Gastroesophageal sphincter (tissue), 4 donors: ENCODE measurements at regions not wholly inside any gene's neighbourhood (a gene's known extent, or its start where the extent isn't known, plus 50 kb on each side); places are given as distances from the start of the nearest gene placed in this dataset.

Experiments
- ATAC-seq: fragments of 150-250 bp; one replicate; pipeline ENCODE4 v1.9.1; 2016; ENCODE audit warnings: mild to moderate bottlenecking, moderate library complexity
- H3K27ac ChIP-seq, 4 donors: fragments of 200-600 bp; sonication (generic) in 3 of 4; 1 replicate in 3 of 4; 2 replicates in 1 of 4; pipeline ENCODE4 v1.5.1; 2016 to 2019
- H3K27me3 ChIP-seq: fragments of 200-600 bp; sonication (generic); one replicate; pipeline ENCODE4 v1.5.1; 2019
- H3K36me3 ChIP-seq, 2 donors: fragments of 200-600 bp; sonication (generic); one replicate each; pipeline ENCODE4 v1.5.1; 2019; ENCODE audit warnings: control low read depth in 1 of 2
- H3K4me1 ChIP-seq, 3 donors: fragments of 200-600 bp; sonication (generic); 1 replicate in 2 of 3; 2 replicates in 1 of 3; pipeline ENCODE4 v1.5.1; 2016 to 2019; ENCODE audit warnings: control low read depth in 2 of 3
- H3K4me3 ChIP-seq, 2 donors: fragments of 200-600 bp; sonication (generic); one replicate each; pipeline ENCODE4 v1.5.1; 2019; ENCODE audit warnings: mild to moderate bottlenecking in 1 of 2, moderate library complexity in 1 of 2
- H3K9me3 ChIP-seq, 3 donors: fragments of 200-600 bp; sonication (generic); one replicate each; pipeline ENCODE4 v1.5.1; 2017 to 2019; ENCODE audit warnings: control low read depth in 2 of 3
- CTCF ChIP-seq, 4 experiments: fragments of 200-600 bp in 2 of 4; fragments of 450-650 bp in 2 of 4; sonication (generic) in 1 of 4; IDR thresholded peaks; one replicate each; pipeline ENCODE4 v1.5.1; 2017 to 2019; ENCODE audit warnings: antibody characterized with exemption in 4 of 4, mild to moderate bottlenecking in 2 of 4, moderate library complexity in 2 of 4
- EP300 ChIP-seq: sonication (generic); formaldehyde crosslinking; IDR thresholded peaks from one replicate; pipeline ENCODE4 v1.6.1; 2017; ENCODE audit warnings: antibody characterized with exemption, mild to moderate bottlenecking
- POLR2A ChIP-seq, 2 donors: fragments of 450-650 bp; IDR thresholded peaks; one replicate each; pipeline ENCODE4 v1.6.1; 2017; ENCODE audit warnings: antibody characterized with exemption in 2 of 2, mild to moderate bottlenecking in 2 of 2, moderate library complexity in 1 of 2
- POLR2AphosphoS5 ChIP-seq: sonication (generic); formaldehyde crosslinking; IDR thresholded peaks from one replicate; pipeline ENCODE4 v1.6.1; 2017; ENCODE audit warnings: antibody characterized with exemption
- WGBS, 2 donors: methylation state at CpG; one replicate each; pipeline ENCODE4 v1.1.5; 2018; ENCODE audit warnings: low coverage in 1 of 2; 5-methylcytosine and 5-hydroxymethylcytosine counted together

DNA sequence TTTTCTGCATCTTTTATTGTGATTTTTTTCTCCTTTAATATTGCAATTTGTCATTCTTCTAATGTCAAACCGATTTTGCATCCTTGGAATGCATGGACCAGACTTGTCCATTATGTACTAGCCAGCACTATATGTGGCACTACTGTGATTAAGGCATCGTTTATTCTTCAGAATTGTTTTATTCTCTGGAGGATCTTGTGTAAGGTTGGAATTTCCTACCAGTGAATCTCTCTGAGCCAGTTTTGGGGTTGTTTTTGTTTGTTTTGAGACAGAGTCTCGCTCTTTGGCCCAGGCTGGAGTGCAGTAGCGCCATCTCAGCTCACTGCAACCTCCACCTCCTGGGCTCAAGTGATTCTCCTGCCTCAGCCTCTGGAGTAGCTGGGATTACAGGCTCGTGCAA, 58.5 kb downstream of the IGLL5 start:
- WGBS, 2 donors, result 75% methylated on average over 5 of the region's 5 CpGs; no CpG with 5 or more reads in 1 of the 2 donors
- ATAC-seq, result no peak
- H3K9me3 ChIP-seq, result no peaks in the 10 kb centered on the region
- H3K27ac ChIP-seq, result no peak overlapping the region
- TF ChIP-seq CTCF (IDR thresholded peaks at IDR 0.05) (no peak), EP300 (no peak), POLR2AphosphoS5 (no peak)
- no peak overlapping the region for H3K4me3 ChIP-seq
- peaks cover 59% of the 10 kb centered on the region for H3K27me3 ChIP-seq
- no peaks in the 10 kb centered on the region for H3K36me3 ChIP-seq
- no peaks in the 10 kb centered on the region for H3K4me1 ChIP-seq

DNA sequence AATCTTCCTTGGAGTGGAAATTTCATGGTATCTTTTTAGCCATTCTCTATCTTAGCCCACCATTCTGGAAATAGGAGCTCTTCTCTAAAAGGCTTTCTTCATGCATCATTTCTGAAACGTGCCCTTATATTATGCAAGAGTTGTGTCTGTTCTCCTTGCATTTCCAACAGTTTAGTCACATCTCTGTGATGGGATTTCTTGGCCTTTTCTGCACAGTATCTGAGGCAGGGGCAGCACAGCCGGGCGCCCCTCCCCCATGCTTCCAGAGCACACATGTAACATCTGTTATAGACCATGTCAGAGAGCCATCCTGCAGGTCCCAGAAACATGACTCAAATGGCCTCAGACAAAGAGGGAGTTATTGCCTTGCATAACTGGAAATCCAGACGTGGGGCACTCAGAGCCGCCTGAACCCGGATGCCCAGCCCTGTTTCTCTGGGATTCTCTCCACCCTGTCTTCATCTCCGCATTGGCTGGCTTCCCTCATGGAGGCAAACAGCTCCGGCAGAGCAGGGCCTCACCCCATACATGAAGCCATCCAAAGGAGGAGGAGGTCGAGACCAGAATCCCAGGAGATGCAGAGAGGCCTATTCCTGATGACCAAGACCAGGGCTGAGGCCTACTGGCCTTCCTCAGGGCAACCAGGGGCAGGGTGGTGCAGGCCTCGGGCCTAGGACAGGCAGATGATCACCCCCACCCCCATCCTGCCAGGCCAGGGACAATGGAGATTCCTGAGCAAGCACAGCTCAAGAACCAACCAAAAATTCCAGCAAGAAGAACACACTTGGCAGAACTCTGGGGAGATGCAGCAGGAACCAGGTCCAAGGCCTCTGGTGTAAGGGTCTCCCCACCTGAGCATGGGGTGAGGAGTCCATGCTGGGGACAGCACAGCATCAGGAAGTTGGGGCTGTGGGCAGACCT, 61.3 kb downstream of the IGLL5 start:
- Histone ChIP-seq H3K36me3 (no peaks in the 10 kb centered on the region), H3K4me3 (no peak overlapping the region), H3K27ac (no peak overlapping the region), H3K27me3 (peaks cover 63% of the 10 kb centered on the region), H3K4me1 (no peaks in the 10 kb centered on the region), H3K9me3 (peaks cover 0 to 4% (median 0%) of the 10 kb centered on the region in 3 donors)
- ATAC-seq, result no peak
- 43 to 63% methylated on average over 1 to 2 of the region's 10 CpGs for WGBS, 2 donors
- TF ChIP-seq POLR2A (IDR thresholded peaks at IDR 0.05) (no peak), CTCF (IDR thresholded peaks at IDR 0.05) (no peak)

GRCh38 chr22:22949953-22950352, 62.3 kb downstream of the IGLL5 start:
- WGBS, 2 donors, result 100% methylated on average over 1 of the region's 1 CpG
- peaks cover 0 to 4% (median 0%) of the 10 kb centered on the region in 3 donors for H3K9me3 ChIP-seq
- no peaks in the 10 kb centered on the region for H3K4me1 ChIP-seq
- no peaks in the 10 kb centered on the region for H3K36me3 ChIP-seq
- no peak for ATAC-seq
- peaks cover 63% of the 10 kb centered on the region for H3K27me3 ChIP-seq
- no peak overlapping the region for H3K27ac ChIP-seq
- TF ChIP-seq CTCF (IDR thresholded peaks at IDR 0.05), result no peak
- TF ChIP-seq EP300, result no peak
- no peak overlapping the region for H3K4me3 ChIP-seq

- peaks cover 0 to 4% (median 0%) of the 10 kb centered on the region in 3 donors for H3K9me3 ChIP-seq
- H3K4me3 ChIP-seq, result no peak overlapping the region
- no peaks in the 10 kb centered on the region for H3K36me3 ChIP-seq
- no peak for ATAC-seq
- no peak for TF ChIP-seq CTCF (IDR thresholded peaks at IDR 0.05)
- no peak for TF ChIP-seq EP300
- TF ChIP-seq POLR2AphosphoS5, result no peak
- TF ChIP-seq POLR2A (IDR thresholded peaks at IDR 0.05), result no peak
- no peak overlapping the region for H3K27ac ChIP-seq
- peaks cover 63% of the 10 kb centered on the region for H3K27me3 ChIP-seq
- no peaks in the 10 kb centered on the region for H3K4me1 ChIP-seq
- WGBS, 2 donors, result no CpG with 5 or more reads among the region's 4 CpGs
Observed at GRCh38 chr22:22951035-22951434, 63.4 kb downstream of the IGLL5 start.
